CD4-positive, CD25-positive, alpha-beta regulatory T cell (primary cell): ENCODE measurements at regions not wholly inside any gene's neighbourhood (a gene's known extent, or its start where the extent isn't known, plus 50 kb on each side); places are given as distances from the start of the nearest gene placed in this dataset.
"Not testable (repeated sequence)": the region's sequence is repeated elsewhere in the genome, so short reads cannot be mapped to it uniquely, and the experiment has no call there.

Experiments used
- ATAC-seq, 2 donors: fragments of 150-1000 bp; cut with Tn5 transposase; one replicate each; pipeline ENCODE4 v1.10.0; 2021; ENCODE audit warnings: low read depth in 2 of 2, moderate number of reproducible peaks in 2 of 2, moderate library complexity in 1 of 2
- DNase-seq, 3 donors: peaks; one replicate each; pipeline versions ENCODE4 v3.0.0 to v3.0.0-alpha.2; 2012 to 2022; ENCODE audit warnings: mixed read lengths in 1 of 3
- H3K27ac ChIP-seq: one replicate; pipeline ENCODE4 v1.7.0; 2013; ENCODE audit warnings: mild to moderate bottlenecking, low read length; ENCODE audit not compliant: insufficient read depth, poor library complexity, severe bottlenecking
- H3K27me3 ChIP-seq: one replicate; pipeline ENCODE4 v1.7.0; 2013; ENCODE audit warnings: low read length; ENCODE audit not compliant: control insufficient read depth, insufficient read depth
- H3K36me3 ChIP-seq: one replicate; pipeline ENCODE4 v1.7.0; 2013; ENCODE audit warnings: mild to moderate bottlenecking, low read length, moderate library complexity; ENCODE audit not compliant: control insufficient read depth, insufficient read depth
- H3K4me1 ChIP-seq: 2 replicates; pipeline ENCODE4 v1.7.0; 2013; ENCODE audit warnings: mild to moderate bottlenecking, low read length; ENCODE audit not compliant: insufficient read depth, control insufficient read depth, poor library complexity, severe bottlenecking
- H3K4me3 ChIP-seq: one replicate; pipeline ENCODE4 v1.7.0; 2013; ENCODE audit warnings: low read depth, mild to moderate bottlenecking, low read length, moderate library complexity
- H3K9me3 ChIP-seq, 2 experiments: 1 replicate in 1 of 2; 2 replicates in 1 of 2; pipeline ENCODE4 v1.7.0; 2013; ENCODE audit warnings: low read length in 2 of 2, mild to moderate bottlenecking in 1 of 2, moderate library complexity in 1 of 2; ENCODE audit not compliant: control insufficient read depth in 2 of 2
- H3K27ac Mint-ChIP-seq, 3 donors: one replicate each; pipeline ENCODE4 v1.8.0; 2020 to 2022; ENCODE audit warnings: mild to moderate bottlenecking in 3 of 3, mixed read lengths in 3 of 3, moderate library complexity in 2 of 3
- H3K27me3 Mint-ChIP-seq: one replicate; pipeline ENCODE4 v1.8.0; 2022; ENCODE audit warnings: mild to moderate bottlenecking, mixed read lengths
- H3K36me3 Mint-ChIP-seq: one replicate; pipeline ENCODE4 v1.8.0; 2020; ENCODE audit warnings: mixed read lengths
- H3K4me1 Mint-ChIP-seq, 4 donors: one replicate each; pipeline ENCODE4 v1.8.0; 2020 to 2022; ENCODE audit warnings: mixed read lengths in 4 of 4, mild to moderate bottlenecking in 1 of 4
- H3K4me3 Mint-ChIP-seq, 4 donors: one replicate each; pipeline ENCODE4 v1.8.0; 2020 to 2022; ENCODE audit warnings: mild to moderate bottlenecking in 4 of 4, mixed read lengths in 4 of 4, moderate library complexity in 3 of 4
- H3K9me3 Mint-ChIP-seq, 7 donors: one replicate each; pipeline ENCODE4 v1.8.0; 2020 to 2022; ENCODE audit warnings: mixed read lengths in 7 of 7, mild to moderate bottlenecking in 3 of 7, moderate library complexity in 2 of 7

DNA sequence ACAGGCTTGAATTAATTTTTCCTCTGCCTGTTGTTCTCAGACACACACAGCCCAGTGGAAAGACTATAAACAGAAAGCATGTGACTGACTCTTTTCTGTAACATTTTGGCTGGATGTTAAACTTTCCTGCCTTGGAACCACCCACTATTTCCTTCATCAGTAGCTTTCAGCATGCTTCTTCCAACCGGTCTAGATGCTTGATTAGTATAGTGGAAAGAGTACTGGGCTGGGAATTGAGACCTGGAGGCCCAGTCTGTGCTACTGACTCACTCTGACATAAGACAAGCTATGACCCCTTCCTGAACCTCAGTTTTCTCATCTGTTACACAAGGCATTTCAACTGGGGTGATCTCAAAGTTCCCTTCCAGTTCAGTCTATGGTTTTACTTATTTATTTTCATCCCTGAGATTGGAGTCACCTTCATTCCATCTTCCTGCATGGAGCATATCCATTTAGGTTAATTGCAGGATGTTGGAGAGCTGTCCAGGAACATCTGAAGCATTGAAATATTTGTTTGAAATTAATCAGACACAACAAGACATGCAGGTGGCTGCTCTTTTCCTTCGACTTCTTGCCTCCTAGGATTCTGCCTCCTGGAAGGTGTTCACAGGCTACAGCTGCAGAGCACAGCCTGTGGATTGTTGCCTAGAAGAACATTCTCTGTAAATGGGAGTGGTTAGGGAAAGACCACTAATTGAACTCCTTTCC, 173.4 kb downstream of the RTL9 start:
- Mint-ChIP-seq H3K4me3 (no peak overlapping the region), H3K27ac (no peak overlapping the region), H3K27me3 (no peaks in the 10 kb centered on the region), H3K4me1 (no peaks in the 10 kb centered on the region), H3K9me3 (peaks cover 0 to 3% (median 0%) of the 10 kb centered on the region in 7 donors), H3K36me3 (no peaks in the 10 kb centered on the region)
- H3K27ac ChIP-seq: no peak overlapping the region
- DNase-seq (no peak), ATAC-seq (no peak)
- no peak overlapping the region for H3K4me3 ChIP-seq
- H3K27me3 ChIP-seq: no peaks in the 10 kb centered on the region
- H3K9me3 ChIP-seq: no peaks in the 10 kb centered on the region
- no peaks in the 10 kb centered on the region for H3K4me1 ChIP-seq
- no peaks in the 10 kb centered on the region for H3K36me3 ChIP-seq

DNA sequence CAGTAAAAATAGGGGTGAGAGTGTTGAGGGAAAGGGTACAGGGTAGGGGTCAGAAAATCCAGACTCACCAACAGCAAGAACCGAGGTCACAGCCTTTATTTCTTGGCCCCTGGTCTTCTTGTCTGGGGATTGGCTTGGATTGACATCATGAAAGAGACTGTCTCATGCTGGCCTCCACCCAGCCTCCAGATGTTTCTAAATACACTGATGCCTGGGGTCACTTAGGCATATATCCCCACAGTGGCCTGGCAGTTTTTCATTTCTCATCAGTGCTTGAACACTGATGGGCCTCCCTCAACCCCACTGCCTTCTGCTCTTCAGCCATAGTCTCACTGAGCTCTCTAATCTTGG, 173.9 kb downstream of the RTL9 start:
- ATAC-seq (no peak), DNase-seq (no peak)
- Histone ChIP-seq H3K27ac (no peak overlapping the region), H3K27me3 (no peaks in the 10 kb centered on the region), H3K36me3 (no peaks in the 10 kb centered on the region), H3K9me3 (no peaks in the 10 kb centered on the region), H3K4me3 (no peak overlapping the region), H3K4me1 (no peaks in the 10 kb centered on the region)
- no peak overlapping the region for H3K4me3 Mint-ChIP-seq
- no peak overlapping the region for H3K27ac Mint-ChIP-seq
- H3K27me3 Mint-ChIP-seq: no peaks in the 10 kb centered on the region
- peaks cover 0 to 3% (median 0%) of the 10 kb centered on the region in 7 donors for H3K9me3 Mint-ChIP-seq
- H3K4me1 Mint-ChIP-seq: no peaks in the 10 kb centered on the region
- no peaks in the 10 kb centered on the region for H3K36me3 Mint-ChIP-seq

DNA sequence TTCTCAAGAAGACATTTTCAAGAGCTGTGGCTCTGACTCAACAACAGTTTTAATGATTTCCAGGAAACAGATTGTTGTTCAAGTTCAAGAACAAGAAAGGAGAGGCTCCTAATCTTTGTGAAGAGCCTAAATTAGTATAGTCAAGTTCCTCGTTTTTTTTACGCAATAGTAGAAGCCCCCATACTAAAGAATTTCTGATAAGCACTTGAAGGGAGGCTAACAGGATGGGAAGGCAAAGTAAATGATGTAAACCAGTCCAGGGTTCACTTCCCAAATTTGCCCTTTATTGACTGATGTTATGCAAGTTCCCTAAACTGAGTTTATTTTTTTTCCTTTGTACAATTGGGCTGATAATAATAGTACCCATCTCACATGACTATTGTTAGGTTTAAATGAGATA, 178.2 kb downstream of the RTL9 start:
- no peaks in the 10 kb centered on the region for H3K4me1 Mint-ChIP-seq
- Histone ChIP-seq H3K4me1 (no peaks in the 10 kb centered on the region), H3K9me3 (no peaks in the 10 kb centered on the region), H3K27ac (no peak overlapping the region), H3K4me3 (no peak overlapping the region), H3K36me3 (no peaks in the 10 kb centered on the region), H3K27me3 (no peaks in the 10 kb centered on the region)
- peaks cover 0 to 5% (median 0%) of the 10 kb centered on the region in 7 donors for H3K9me3 Mint-ChIP-seq
- H3K27ac Mint-ChIP-seq: no peak overlapping the region
- DNase-seq: no peak
- H3K27me3 Mint-ChIP-seq: no peaks in the 10 kb centered on the region
- no peaks in the 10 kb centered on the region for H3K36me3 Mint-ChIP-seq
- no peak overlapping the region for H3K4me3 Mint-ChIP-seq
- no peak for ATAC-seq

DNA sequence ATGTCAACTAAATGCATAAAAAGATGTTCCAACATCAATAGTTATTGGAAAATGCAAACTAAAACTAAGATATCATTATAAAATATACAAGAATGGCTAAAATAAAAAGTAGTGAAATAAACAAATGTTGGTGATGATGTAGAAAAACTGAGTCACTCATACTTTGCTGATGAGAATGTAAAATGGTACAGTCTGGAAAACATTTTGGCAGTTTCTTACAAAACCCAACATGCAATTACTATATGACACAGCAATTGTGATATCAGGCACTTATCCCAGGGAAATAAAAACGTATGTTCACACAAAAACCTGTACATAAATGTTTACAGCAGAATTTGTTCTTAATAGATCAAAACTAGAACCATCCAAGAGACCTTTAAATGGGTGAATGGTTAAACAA, 182.6 kb downstream of the RTL9 start:
- no peaks in the 10 kb centered on the region for H3K4me1 Mint-ChIP-seq
- ATAC-seq: no peak
- H3K27me3 Mint-ChIP-seq: no peaks in the 10 kb centered on the region
- no peaks in the 10 kb centered on the region for H3K4me1 ChIP-seq
- no peaks in the 10 kb centered on the region for H3K36me3 ChIP-seq
- no peak overlapping the region for H3K27ac ChIP-seq
- H3K9me3 ChIP-seq: no peaks in the 10 kb centered on the region
- no peak overlapping the region for H3K27ac Mint-ChIP-seq
- no peaks in the 10 kb centered on the region for H3K27me3 ChIP-seq
- peaks cover 0 to 6% (median 0%) of the 10 kb centered on the region in 7 donors for H3K9me3 Mint-ChIP-seq
- no peak overlapping the region for H3K4me3 ChIP-seq
- no peak for DNase-seq
- no peaks in the 10 kb centered on the region for H3K36me3 Mint-ChIP-seq
- H3K4me3 Mint-ChIP-seq: no peak overlapping the region

DNA sequence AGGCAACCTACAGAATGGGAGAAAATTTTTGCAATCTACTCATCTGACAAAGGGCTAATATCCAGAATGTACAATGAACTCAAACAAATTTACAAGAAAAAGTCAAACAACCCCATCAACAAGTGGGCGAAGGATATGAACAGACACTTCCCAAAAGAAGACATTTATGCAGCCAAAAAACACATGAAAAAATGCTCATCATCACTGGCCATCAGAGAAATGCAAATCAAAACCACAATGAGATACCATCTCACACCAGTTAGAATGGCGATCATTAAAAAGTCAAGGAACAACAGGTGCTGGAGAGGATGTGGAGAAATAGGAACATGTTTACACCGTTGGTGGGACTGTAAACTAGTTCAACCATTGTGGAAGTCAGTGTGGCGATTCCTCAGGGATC, 192.2 kb downstream of the RTL9 start:
- not testable (repeated sequence) for H3K27me3 ChIP-seq, ATAC-seq, H3K4me3 ChIP-seq, DNase-seq, H3K27ac ChIP-seq, H3K4me1 Mint-ChIP-seq, H3K9me3 Mint-ChIP-seq, H3K27ac Mint-ChIP-seq, H3K9me3 ChIP-seq, H3K4me1 ChIP-seq, H3K4me3 Mint-ChIP-seq, H3K36me3 ChIP-seq, H3K36me3 Mint-ChIP-seq, H3K27me3 Mint-ChIP-seq

DNA sequence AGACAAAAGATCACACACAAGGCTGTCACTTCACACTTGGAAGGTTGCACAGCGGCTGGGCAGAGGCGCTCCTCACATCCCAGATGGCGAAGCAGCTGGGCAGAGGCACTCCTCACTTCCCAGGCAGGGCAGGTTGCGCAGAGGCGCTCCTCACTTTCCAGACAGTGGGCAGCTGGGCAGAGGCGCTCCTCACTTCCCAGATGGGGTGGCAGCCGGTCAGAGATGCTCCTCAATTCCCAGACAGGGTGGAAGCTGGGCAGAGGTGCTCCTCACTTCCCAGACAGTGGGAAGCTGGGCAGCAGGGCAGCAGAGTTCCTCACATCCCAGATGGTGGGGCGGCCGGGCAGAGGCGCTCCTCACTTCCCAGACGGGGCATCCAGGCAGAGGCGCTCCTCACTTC, 199.2 kb downstream of the RTL9 start:
- H3K36me3 ChIP-seq: no peaks in the 10 kb centered on the region
- no peaks in the 10 kb centered on the region for H3K9me3 ChIP-seq
- H3K36me3 Mint-ChIP-seq: no peaks in the 10 kb centered on the region
- H3K4me1 ChIP-seq: no peaks in the 10 kb centered on the region
- H3K27me3 Mint-ChIP-seq: no peaks in the 10 kb centered on the region
- DNase-seq: no peak
- H3K4me1 Mint-ChIP-seq: no peaks in the 10 kb centered on the region
- H3K27ac Mint-ChIP-seq: no peak overlapping the region
- no peak overlapping the region for H3K27ac ChIP-seq
- no peak overlapping the region for H3K4me3 ChIP-seq
- peaks cover 0 to 5% (median 2%) of the 10 kb centered on the region in 7 donors for H3K9me3 Mint-ChIP-seq
- H3K27me3 ChIP-seq: no peaks in the 10 kb centered on the region
- no peak for ATAC-seq
- H3K4me3 Mint-ChIP-seq: no peak overlapping the region

DNA sequence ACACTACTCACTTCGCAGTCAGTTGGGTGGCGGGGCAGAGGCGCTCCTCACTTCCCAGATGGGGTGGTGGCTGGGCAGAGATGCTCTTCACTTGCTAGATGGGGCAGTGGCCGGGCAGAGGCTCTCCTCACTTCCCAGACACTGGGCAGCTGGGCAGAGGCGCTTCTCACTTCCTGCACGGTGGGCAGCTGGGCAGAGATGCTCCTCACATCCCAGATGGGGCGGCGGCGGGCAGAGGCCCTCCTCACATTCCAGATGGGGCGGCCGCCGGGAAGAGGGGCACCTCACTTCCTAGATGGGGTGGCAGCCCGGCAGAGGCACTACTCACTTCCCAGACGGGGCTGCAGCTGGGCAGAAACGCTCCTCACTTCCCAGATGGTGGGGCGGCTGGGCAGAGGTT, 199.8 kb downstream of the RTL9 start:
- H3K4me1 ChIP-seq: no peaks in the 10 kb centered on the region
- H3K36me3 Mint-ChIP-seq: no peaks in the 10 kb centered on the region

DNA sequence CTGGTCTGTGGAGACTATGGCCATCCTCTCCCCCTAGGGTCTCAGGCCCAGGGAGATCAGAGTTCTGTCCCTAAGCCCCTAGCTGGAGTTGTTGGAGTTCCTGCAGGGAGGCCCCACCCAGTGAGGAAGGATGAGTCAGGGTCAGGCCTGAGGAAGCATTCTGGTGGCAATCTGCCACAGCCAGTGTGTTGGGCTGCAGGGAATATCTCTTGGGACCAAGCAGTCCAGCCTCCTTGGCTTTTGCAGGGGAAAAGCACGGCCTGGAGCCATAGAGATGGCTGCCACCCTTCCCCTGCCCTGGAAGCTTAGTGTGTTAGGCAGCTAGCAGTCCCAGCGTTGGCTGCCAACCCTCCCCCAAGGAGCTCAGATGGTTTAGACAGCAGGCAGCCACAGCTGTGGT, 202.4 kb downstream of the RTL9 start:
- H3K36me3 ChIP-seq: no peaks in the 10 kb centered on the region
- no peaks in the 10 kb centered on the region for H3K4me1 ChIP-seq
- Mint-ChIP-seq H3K4me1 (no peaks in the 10 kb centered on the region), H3K27me3 (no peaks in the 10 kb centered on the region), H3K4me3 (no peak overlapping the region), H3K36me3 (no peaks in the 10 kb centered on the region), H3K9me3 (peaks cover 0 to 6% (median 0%) of the 10 kb centered on the region in 7 donors), H3K27ac (no peak overlapping the region)
- no peaks in the 10 kb centered on the region for H3K9me3 ChIP-seq
- H3K27ac ChIP-seq: no peak overlapping the region
- no peak for ATAC-seq
- no peak overlapping the region for H3K4me3 ChIP-seq
- DNase-seq: no peak
- no peaks in the 10 kb centered on the region for H3K27me3 ChIP-seq

More for the DNA sequence above, 199.8 kb downstream of the RTL9 start:
- peaks cover 0 to 5% (median 2%) of the 10 kb centered on the region in 7 donors for H3K9me3 Mint-ChIP-seq
- H3K4me1 Mint-ChIP-seq: no peaks in the 10 kb centered on the region
- Histone ChIP-seq H3K27ac (no peak overlapping the region), H3K9me3 (no peaks in the 10 kb centered on the region), H3K4me3 (no peak overlapping the region), H3K36me3 (no peaks in the 10 kb centered on the region), H3K27me3 (no peaks in the 10 kb centered on the region)
- H3K4me3 Mint-ChIP-seq: no peak overlapping the region
- no peak overlapping the region for H3K27ac Mint-ChIP-seq
- H3K27me3 Mint-ChIP-seq: no peaks in the 10 kb centered on the region
- ATAC-seq: no peak
- DNase-seq: no peak
